ENCODE measurements at regions not wholly inside any gene's neighbourhood (a gene's known extent, or its start where the extent isn't known, plus 50 kb on each side); places are given as distances from the start of the nearest gene placed in this dataset.
"Not testable (repeated sequence)": the region's sequence is repeated elsewhere in the genome, so short reads cannot be mapped to it uniquely, and the experiment has no call there.

DNA sequence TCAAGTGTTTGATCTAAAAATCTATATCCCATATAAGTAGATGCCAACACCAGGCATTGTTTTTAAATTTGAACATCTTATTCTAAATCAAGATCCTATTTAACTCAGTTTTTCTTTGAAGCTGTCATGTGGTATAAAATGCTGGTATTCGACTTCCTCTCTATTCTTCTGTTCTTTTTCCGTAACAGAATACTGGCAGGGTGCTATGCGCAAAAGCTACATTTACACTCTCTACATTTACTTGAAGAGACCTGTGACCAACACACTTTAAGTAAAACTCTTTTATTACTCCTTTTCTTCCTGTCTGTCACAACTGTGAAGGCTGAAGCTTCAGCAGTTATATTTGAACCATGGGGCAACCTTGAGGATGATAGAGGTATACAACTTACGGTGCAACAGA, 612.8 kb downstream of the C4orf33 start:
- ATAC-seq: no peak

DNA sequence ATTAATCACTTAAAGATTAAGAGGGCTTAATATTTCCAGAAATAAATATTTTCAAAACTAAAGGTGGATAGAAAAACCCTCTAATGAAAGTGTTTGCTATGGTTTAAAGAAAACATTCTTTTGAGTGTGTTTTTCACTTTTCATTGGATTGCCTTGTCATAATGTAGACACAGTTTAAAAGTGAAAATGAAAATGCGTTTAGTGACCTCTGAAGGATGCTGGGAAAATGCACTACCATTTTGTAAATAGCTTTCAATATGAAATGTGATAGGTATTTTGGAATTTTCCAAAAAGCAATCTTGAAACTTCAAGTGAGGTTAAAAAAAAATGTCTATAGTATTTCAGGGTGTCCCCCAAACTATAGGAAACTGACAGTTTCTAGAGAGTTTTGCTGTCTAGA, 642.2 kb downstream of the C4orf33 start:
- ATAC-seq: no peak

DNA sequence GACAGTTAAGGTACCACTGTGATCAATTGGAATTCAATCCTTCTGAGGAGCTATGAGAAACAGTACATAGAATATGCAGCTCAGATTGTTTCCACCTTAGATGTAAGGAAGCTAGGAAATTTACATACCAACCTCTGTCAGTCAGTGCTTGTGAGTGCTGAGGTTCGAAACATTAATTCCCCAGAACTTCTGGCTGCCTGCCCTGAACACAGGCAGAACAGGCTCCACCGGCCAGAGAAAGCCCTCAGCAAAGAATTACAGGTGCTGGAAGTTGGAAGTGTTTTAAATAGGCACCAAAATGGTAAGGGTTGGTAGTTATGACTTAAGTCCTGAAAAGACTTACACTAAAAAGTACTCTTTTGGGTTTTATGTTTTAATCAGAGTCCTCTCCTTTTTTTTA, 651.8 kb downstream of the C4orf33 start:
- ATAC-seq: peak; percentile 38

DNA sequence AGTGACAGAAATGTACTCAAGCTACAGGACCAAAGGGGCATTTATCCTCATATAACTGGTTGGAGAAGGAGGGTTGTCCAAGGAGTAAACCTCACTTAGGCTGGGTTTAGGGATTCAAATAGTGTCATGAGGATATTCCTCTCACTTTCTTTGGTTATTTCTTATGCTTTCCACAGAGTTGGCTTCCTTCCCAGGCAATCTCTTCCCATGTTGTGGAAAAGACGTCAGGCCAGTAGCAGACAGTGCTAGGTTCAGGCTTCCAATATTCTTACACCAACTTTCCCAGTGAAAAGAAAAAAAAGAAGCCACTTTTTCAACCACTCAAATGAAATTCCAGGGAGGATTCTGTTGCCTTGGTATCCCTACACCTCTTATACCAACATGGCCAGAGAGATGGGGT, 653.0 kb downstream of the C4orf33 start:
- ATAC-seq: no peak

DNA sequence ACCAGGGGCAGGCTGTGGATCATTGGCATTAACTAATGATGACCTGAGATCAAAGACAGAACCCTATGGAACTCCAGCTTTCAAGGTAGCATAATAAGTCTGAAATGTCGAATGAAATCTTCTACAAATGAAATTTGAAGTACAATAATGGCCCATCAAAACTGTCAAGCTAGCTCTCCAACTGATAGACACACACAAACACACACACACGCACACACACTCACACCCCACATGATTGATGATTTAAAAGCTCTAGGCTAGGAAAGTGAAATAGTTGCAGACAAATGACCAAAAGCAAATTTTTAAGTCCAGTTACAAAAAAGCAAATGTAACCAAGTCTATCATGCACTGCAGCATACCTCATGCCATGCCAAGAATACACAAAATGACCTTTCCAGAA, 655.7 kb downstream of the C4orf33 start:
- no peak for ATAC-seq

DNA sequence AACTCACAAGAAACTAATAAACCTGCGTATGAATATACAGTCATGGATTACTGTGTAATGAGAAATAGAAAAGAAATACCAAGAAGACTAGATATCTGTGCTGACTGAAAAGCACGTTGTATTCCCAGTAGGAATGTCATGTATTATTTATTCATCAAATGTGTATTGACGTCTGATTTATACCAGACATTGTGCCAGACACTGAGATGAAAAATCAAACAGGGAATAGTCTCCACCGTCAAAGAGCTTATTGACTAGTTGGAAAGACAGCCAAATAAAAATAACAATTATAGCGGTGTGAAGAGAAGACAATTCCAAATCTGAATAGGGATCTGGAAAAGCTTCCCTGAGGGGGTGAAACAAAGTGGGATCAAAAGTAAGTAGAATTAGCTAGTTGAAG, 687.6 kb downstream of the C4orf33 start:
- no peak for ATAC-seq

DNA sequence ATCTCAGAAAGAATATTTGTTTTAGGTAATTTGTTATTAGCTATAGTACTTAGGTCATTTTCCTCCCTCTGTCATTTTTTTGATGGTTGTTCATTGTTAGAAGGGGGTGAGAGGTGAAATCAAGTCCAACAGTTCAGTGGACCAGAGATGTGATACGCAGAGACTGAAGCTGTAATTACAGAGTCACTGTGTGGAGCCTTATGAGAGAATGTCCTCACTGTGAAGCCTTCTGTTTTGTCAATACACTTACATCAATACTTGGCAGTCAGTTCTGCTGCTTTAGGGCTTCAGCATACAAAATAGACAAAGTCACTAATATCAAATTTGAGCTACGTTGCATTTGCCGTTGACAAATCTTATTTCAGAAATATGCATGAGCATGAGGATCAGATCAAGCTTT, 692.5 kb downstream of the C4orf33 start:
- no peak for ATAC-seq

DNA sequence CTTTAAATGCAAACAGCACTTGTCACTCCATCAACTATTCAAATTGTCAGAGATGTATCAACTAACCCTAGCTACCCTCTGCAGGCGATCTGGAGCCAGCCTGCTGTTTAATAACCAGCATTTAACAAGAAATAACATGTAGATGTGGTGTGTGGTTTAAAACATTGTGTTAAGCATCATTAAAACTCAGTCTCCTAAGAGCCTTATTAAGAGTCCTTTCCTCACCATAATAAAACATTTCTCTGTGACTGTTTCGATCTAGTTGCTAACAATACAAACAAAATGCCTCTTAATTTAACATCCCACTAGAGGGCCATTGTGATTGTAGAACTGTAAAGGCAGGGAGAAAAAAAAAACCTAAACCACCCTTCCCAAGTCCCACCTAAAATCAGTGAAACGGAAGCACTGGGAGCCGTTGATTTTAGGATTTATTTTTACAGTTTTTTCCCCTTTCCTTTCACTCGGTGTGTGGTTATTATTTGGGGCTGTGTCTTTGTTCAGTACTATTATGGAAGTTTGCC, 708.6 kb downstream of the C4orf33 start:
- no peak for ATAC-seq

DNA sequence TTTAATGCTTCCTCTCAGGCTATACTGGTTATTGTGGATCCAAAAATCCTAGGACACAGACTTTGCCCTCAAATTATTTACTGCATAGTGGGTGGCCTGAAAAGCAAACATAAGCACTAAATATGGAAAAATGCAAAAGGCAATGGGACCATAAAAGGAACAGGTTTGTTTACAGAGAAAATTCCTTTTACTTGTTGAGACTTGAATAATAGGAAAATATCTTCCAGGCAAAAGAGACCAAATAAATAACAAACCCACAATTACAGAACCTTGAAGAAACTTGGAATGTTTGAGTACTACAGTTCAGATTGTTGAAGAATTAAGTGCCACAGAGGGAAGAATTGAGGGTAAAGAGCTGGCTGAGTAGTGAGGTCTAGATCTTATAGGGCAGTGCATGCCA, 711.0 kb downstream of the C4orf33 start:
- no peak for ATAC-seq

DNA sequence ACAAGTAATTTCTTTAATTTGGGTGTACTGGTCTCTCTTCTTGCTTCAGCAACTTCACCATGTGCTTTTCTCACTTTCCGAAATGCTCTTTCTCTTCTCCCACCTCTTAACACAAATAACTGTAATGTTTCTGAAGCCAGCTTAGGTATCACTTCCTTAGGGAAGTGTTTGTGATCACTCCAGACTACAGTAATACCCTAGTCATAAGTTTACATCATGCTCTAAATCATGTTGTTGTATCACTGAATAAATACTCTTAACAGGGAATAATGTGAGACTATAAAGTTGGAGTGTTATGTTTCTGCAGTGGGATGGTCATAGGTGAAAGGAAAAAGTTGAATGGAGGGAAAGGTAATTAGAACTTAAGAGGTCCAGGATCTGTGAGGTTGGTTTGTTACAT, 712.3 kb downstream of the C4orf33 start:
- ATAC-seq: no peak

DNA sequence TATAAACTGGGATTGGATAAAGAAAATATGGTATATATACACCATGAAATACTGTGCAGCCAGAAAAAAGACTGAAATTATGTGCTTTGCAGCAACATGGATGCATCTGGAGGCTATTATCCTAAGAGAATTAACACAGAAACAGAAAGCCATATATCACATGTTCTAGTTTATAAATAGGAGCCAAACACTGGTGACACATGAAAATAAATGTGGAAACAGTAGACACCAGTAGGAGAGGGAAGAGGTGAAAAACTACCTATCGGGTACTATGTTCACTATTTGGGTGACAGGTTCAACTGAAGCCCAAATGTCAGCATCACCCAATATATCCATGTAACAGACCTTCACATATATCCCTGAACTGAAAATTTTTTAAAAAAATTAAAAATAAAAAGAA, 725.1 kb downstream of the C4orf33 start:
- no peak for ATAC-seq

DNA sequence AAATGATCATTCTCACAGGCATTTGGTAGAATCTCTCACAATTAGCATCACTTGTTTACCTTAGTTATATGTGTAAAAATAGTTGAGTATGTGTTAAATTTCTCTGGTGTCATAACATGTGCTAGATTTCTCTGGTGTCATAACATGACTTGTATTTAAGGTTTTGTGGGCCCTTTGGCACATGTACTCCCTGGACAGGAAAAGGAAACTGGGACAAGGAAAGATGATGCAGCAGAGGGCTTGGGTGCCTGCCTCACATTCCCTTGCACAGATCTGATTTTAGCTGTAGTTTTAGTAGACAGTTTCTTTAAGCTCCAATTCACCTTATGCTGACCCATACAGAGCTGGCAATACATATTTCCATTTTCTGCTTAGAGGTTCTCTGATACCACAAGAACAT, 726.0 kb downstream of the C4orf33 start:
- no peak for ATAC-seq

DNA sequence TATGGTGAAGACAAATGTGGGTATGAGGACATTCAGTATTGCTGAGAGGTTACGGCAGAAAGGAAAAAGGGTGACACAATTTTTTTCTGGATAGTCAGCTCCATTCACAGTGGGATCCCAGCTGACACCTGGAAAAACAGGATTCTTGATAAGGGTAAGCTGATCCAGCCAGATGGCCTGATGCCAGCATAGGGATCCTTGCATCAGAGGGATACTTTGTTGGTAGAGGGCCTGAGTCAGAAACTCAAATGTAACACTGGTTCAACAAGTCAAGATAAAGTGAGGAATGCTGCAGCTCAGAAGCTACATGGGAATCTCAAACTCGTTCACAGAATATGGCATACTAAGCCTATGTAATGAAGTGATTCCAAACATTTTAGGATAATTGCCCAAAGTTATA, 726.7 kb downstream of the C4orf33 start:
- no peak for ATAC-seq

DNA sequence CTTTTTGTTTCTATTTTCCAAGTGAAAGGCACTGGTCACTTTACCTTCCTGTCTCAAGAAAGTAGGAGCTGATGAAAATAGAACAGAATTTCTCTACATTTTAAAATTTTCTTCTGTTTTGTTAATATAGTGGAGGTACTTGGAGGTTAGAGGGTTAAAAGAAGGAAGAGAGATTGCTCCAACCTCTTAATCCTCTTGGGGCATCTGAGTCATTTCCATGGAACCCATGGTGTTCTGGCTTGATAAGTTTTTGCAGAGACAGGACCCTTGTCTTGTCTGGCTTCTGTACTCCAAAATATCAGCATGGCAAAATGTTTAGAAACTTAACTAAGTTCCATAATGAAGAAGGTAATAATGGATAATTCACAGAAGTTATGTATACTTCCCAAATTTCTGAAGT, 727.2 kb downstream of the C4orf33 start:
- ATAC-seq: no peak

DNA sequence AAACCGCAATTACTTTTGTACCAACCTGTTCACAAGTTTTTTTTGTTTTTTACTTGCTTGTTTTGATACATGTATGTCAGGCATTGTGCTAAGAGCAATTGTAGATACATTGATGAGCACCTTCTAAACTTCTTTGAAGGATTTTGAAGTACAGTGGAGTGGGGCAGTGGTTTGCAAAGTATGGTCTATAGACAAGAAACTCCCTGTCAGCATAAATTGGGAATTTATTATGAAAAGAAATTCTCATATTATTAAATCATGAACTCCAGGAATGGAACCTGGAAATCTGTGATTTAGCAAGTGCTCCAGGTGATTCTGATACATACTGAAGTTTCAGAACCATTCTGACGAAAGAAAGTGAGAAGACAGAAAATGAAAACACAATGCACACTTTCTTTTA, 733.4 kb downstream of the C4orf33 start:
- no peak for ATAC-seq

DNA sequence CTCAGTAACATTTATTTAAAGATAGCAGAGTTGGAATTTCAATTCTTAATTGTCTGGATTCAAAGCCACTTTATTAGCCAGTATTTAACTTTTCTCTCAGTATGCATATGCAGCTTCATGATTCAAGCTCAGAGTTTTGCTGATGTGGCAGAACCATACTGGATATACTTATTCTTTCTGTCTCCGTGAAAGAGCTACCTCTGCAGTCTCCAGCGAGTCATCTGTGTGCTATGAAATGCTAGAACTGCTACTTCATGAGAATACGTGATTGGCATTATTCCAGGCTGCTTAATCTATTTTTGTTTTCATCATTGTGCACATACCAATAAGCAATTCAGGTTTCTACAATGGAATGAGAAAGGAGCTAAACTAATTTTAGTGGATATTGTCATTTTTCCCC, 743.7 kb downstream of the C4orf33 start:
- no peak for ATAC-seq

DNA sequence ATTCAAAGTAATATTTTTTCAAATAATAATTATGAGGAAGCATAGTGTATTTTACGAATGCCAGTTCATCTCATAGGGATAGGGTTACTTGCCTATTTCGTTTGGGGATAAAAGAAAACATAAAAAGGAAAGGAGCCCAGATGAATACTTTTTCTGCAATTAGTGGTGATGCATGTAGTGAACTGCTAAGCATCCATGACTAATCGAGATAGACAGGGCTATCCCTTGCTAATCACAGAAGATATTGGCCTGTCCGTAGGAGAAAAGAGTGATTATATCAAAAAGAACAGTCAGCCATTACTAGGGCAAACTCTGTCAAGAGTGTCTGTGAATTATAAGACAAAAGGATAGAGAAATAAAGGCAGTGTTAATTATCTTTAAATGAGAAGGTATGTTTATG, 746.1 kb downstream of the C4orf33 start:
- no peak for ATAC-seq

DNA sequence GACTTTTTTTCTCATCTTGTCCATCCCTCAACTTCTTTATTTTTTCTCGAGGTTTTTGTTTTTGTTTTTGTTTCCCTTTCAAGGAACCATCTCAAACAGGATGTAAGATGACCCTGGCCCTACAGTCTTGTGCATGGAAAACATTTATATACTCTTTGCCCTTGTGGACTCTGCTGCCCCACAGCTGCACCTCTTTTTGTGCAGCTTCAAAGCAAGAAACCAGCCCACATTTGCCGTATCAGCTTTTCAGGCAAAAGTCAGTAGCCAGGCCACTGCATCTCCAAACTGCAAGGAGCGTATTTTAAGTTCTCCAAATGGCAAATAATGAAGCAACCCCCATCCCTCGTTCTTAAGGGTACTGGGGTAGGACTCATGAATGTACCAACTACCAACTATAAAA, 756.5 kb downstream of the C4orf33 start:
- no peak for ATAC-seq

DNA sequence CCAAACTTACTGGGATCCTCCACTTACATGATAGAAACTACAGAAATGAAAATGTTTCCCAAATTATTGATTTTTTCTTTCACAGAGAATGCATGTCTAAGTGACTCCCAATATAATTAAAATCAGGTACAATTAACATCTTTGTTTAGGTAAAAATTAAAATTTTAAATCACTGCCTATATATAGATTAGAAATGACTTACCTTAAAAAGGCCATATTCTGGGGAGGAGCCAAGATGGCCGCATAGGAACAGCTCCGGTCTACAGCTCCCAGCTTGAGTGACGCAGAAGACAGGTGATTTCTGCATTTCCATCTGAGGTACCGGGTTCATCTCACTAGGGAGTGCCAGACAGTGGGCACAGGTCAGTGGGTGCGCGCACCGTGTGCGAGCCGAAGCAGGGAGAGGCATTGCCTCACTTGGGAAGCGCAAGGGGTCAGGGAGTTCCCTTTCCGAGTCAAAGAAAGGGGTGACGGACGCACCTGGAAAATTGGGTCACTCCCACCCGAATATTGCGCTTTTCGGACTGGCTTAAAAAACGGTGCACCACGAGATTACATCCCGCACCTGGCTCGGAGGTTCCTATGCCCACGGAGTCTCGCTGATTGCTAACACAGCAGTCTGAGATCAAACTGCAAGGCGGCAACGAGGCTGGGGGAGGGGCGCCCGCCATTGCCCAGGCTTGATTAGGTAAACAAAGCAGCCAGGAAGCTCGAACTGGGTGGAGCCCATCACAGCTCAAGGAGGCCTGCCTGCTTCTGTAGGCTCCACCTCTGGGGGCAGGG, 757.9 kb downstream of the C4orf33 start:
- ATAC-seq: not testable (repeated sequence)

DNA sequence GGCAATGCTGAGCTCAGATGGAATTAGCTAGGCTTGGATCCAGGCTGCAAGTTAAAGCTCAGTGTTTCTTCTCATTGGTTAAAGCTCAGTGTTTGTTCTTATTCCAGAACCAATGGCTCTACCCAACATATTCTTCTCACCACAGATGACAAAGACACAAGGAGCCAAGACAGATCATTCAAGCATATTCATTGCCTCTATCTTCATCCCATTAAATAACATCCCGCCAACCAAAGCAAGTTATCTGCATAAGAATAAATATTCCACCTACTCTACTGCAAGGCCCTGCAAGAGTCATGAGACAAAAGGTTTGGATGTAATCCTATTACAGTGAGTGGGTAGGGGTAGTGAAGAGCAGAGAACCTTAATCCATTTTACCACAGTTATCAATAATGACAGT, 766.5 kb downstream of the C4orf33 start:
- no peak for ATAC-seq

DNA sequence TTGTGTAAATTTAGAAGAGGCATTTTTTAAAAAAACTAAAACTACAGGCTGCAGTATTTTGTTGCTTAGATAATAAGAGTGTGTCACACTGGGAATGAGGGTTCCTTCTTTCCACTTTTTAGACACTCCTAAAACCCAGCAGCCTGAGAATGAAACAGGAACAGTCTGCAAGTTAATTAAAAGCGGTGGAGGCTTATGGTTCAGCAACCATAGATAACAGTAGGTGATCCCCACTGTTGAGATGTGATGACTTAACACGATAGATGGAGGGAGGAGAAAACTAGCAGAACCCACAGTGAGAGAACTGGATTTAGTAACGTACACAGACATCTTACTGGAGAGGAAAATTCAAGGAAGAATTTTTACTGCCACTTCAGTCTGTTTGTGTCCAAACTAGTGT, 767.3 kb downstream of the C4orf33 start:
- no peak for ATAC-seq

DNA sequence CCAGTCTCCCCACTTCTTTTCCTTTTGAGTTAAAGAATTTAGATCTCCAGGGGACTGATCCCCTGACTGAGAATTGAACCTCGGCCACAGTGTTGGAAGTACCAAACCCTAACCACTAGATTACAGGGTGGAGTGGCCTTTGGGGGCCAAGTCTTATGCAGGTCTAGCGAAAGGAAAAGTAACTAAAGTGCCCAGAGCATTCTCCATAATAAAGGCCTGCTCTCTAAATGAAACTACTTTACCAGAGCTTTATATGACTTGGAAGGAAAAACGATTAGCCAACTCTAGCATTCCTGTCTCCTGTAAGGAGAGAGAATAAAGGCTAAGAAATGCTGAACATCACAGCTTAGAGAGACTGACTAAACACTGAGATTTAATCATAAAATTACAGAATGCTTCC, 788.0 kb downstream of the C4orf33 start:
- ATAC-seq: no peak

DNA sequence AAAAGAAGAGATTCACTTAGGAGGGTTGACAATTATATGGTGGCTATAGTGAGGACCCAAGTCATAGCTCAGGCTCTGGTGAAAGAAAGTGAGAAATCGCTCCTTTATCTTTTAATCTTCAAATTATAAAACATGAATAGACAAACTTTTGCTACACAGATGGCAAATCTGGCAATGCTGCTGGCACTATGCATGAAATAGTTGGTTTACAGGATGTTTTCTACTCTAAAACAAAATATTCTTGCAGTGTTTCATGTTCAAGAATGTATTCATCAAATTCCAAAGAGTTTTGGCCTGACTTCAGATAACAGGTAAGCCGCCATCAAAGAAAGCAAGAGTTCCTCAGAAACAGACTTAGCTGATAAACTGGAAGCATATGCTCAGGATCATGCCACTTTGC, 801.2 kb downstream of the C4orf33 start:
- no peak for ATAC-seq

DNA sequence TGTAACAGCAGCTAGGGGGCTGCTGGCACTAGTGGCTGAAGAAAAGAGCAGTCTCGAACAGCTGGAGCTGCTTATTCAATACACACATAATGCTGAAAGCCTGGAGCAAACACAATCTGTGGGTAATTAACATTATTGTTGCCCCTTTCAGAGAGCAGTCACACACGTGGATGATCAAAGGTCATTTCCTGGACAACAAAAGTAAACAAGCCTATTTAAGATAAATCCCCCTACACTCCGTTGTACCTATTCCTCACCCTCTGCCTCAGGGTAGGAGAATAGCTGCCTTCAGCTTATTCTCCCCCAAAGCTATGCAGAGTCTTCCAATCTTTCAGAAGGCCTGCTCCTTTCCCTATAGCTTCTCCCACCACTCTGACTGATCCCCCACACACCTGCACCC, 803.9 kb downstream of the C4orf33 start:
- no peak for ATAC-seq

DNA sequence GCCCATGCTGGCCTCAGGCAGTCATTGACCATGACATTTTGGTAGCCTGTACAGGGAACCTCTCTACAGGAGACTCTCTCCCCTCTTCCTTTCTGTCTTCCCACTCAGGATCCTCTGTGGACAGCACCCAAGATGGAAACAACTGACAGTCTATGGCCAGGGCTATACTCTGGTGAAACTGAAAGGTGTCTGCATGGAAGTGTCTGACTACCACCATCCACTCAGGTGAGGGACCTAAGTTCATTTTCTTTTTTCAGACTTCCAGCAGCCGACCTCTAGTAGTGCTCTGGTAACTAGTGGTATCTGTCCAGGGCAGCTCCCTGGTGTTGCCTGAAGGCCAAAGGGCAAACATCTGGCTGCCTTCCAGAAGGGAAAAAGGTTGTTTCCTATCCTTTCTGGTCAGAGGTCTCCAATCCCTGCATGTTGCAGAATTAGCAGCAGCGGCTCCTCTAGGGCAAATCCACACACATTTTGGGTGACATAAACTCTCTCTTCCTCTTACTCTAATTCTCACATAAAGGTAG, 804.5 kb downstream of the C4orf33 start:
- ATAC-seq: no peak

Measured in esophagus mucosa (tissue), 1 donor.